GM18505 (cell line): ENCODE measurements at regions not wholly inside any gene's neighbourhood (a gene's known extent, or its start where the extent isn't known, plus 50 kb on each side); places are given as distances from the start of the nearest gene placed in this dataset.

Experiments
- ATAC-seq: cut with Tn5 transposase; IDR thresholded peaks from one replicate; pipeline ENCODE4 v1.9.1; 2021; ENCODE audit not compliant: unreplicated experiment
- POLR2A ChIP-seq: IDR thresholded peaks from 4 replicates; pipeline ENCODE4 v1.6.1; 2011; ENCODE audit warnings: borderline replicate concordance; ENCODE audit not compliant: insufficient read depth, insufficient read length; ENCODE audit errors: extremely low read depth

DNA sequence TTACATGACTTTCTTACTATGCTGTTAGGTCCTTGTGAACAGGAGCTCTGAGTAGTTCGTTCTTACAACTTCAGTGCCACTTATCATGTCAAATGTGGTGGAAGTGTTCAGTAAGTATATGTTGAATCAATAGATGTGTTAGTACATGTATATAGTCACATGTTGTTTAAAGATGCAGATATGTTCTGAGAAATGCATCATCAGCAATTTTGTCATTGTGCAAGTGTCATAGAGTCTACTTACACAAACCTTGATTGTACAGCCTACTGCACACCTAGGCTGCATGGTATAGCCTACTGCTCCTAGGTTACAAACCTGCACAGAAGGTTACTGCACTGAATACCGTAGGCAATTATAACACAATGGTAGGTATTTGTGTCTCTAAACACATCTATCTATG lies 174.8 kb downstream of the GPR37 start:
- ATAC-seq = no peak
- TF ChIP-seq POLR2A = no peak

DNA sequence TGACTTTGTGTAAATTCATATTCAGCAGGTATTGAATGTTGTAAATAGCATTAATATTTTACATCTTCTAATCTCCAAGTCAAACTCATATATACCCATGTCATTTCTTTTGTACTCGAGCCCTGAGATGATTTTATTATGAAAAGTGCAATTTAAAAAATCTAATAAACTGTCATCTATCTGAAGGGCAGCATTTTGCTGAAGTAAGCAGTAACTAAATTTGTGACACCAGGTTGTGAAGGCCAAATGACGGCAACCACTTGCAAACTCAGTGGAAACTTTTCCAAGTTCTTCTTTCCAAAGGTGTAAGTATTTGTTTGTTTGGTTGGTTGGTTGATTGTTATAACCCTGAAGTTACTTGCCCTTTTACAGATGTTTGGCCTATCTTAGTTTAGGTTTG lies 188.3 kb downstream of the GPR37 start:
- no peak for TF ChIP-seq POLR2A
- ATAC-seq = no peak

DNA sequence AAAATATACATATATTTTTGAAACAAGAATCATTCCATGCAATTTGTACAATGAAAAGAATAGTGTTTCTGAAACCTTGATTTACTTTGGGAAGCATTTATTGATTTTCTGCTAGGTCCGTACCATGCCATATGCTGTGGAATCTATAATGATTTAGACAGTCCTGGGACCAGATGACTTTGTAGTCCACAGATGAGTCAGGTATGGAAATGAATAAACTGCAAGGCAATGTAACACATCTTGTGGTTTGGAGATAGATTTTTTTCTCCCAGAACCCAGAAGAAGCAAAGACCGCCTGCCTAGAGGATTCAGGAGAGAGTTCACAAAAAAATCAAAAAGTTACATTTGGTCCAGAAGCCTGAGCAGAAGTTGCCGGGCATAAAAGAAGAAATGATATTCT lies 190.4 kb downstream of the GPR37 start:
- no peak for TF ChIP-seq POLR2A
- ATAC-seq = no peak

DNA sequence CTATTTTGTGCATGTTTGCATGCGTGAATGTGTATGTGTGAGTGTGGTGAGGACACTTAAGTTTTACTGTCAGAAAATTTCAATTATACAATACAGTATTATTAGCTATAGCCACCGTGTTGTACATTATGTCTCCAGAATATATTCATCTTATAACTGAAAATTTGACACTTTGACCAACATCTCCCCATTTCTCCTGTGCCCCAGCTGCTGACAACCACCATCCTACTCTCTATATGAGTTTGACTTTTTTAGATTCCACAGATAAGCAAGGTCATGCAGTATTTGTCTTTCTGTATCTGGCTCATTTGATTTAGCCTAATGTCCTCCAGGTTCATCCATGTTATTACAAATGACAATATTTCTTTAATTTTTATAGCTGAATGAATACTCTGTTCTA lies 195.0 kb downstream of the GPR37 start:
- no peak for TF ChIP-seq POLR2A
- ATAC-seq = no peak

DNA sequence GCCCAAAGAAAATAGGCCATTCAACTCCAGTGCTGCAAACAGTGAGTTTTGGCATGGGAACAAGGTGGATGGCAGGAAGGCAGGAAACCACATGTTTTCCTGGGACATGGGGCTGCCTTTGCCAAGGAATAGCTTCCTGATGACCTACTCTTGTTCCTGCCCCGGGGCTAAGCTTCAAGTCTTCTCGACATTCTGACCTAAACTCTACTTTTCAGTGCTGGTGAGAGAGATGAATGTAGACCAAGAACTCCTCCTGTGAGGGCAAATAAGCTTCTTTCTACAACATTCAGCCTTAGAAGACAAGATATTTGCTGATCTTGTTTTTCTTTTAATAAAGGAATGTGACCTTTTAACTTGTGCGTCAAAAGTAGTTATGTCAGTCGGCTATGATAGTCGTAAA lies 199.0 kb downstream of the GPR37 start:
- no peak for TF ChIP-seq POLR2A
- no peak for ATAC-seq

DNA sequence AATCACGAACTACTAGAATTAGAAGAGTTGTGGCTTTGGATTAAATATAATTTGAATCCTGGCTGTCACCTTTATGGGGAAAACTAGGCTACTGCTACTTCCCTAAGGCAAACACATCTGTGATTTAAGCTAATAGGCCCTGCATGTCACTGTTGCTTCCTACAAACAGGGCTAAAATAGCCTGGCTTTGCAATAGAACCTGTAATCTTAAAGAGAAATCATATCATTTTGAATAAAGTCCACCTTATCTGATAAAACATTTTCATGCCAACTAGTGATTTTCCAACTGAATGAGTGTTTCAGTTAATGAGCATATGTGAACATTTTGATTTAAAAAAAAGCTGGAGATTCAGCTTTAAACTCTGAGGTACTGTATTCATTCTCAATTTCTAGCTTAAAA lies 208.0 kb downstream of the GPR37 start:
- ATAC-seq = no peak
- TF ChIP-seq POLR2A = no peak

DNA sequence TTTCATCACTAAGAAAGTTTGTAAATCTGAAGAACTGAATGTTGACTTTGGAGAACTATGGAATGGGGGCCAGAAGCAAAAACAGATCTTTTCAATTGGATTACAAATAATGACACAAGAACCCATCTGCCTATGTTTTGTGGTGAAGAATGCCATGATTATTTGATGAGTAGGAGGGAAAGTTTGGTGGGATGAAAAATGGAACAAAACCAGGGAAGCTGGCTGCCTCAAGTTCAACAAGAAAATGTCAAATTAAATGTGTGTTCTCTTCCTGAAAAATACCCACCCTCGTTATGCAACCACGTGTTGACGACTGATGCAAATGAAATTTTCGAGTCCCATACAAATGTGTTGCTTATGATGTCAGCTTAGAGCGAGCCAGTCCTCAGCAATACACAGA lies 208.5 kb downstream of the GPR37 start:
- no peak for ATAC-seq
- no peak for TF ChIP-seq POLR2A

DNA sequence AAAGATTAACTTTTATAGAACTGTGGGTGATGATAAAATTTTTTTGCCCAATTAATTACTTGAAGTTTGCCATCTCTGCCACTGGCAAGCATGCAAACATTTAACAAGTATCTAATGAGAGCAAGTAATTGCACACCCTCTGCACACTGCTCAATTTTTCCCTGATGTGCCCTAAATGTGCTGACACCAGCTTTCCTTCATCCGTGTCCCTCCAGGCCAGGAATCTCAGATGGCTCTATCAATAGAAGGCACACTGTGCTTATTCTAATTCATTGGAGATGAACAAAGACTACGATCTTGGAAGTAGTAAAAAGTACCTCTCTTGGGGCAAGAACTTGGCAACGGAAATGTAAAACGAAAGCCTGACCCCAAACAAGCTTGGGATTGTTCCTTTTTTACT lies 212.1 kb downstream of the GPR37 start:
- no peak for ATAC-seq
- TF ChIP-seq POLR2A = no peak

DNA sequence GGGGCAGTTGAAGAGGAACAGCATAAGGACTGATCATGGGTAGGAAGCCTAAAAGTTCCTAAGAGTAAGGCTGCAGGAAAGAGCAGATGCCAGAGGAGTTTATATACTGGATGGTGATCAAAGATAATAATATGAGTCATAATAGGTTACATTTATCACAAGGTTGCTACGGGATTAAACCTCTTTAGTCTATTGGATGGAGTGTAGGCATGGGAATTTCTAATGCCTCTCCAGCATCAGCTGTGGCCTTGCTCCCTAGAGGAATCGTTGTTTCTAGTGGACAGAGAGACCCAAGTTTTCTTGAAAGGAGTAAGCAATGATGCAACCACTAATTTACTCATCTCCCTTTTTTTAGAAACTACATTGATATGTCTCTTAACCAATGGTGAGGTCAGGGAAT lies 213.4 kb downstream of the GPR37 start:
- no peak for TF ChIP-seq POLR2A
- no peak for ATAC-seq

DNA sequence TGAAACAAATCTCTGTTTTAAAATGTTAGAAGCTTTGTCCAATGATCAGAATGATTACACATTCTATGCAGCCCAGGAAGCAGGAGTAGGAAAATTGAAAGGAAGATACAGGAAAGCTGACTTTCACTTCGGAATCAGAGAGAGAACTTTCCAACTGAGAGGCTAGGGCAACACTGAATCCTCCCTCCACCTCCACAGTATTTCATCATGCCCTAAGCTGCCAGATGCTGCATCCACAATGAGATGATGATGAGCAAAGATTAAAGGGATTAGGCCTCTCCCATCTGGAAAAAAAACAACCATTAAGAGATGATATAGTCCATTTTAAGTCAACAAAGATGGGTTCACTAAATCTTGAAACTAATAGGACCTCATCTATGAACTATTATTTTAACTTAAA lies 215.6 kb downstream of the GPR37 start:
- no peak for TF ChIP-seq POLR2A
- ATAC-seq = no peak

DNA sequence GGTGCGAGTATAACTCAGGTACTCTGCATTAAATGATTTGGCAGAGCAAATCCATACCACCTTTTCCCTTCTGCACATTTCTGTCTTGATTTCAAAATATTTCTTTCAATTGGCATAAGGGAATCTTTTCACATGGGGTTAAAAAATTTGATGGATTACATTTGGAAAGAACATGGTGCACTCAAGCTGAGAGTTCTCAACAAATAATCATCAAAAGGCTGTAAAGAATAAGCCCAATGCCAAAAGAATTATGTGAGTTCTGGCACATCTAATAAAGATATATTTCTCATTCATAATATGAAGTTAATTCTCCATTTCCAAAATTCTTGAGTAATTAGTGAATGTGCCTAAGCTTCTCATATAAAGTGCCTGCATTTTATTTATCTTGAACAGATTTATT lies 223.1 kb downstream of the GPR37 start:
- no peak for ATAC-seq
- no peak for TF ChIP-seq POLR2A

DNA sequence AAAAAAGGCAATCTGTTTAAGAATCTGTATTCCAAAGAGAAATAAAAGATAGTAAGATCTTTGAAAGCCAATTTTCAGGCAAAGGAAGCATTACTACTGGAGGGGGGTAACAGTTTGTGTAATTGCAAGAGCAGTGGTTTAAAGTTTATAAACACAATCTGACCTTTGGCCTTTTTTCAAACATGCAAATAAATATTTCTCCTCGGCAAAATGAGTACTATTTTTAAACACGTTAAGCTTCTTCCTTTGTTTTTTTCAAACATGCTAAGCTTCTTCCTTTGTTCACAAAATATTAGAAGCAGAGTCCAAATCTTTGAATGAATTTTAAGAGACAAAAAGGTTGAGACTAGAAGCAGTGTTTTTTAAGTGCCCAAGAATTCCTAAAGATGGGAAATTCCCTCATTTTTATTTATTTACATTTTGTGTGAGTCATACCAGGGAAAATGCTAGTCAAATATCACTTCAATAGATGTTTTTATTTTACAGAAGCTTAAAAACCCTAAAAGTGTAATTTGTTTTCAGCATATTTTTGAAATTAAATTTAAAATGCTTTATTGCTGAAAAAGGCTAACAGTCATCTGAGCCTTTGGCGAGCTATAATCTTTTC lies 229.3 kb downstream of the GPR37 start:
- TF ChIP-seq POLR2A = no peak
- no peak for ATAC-seq

DNA sequence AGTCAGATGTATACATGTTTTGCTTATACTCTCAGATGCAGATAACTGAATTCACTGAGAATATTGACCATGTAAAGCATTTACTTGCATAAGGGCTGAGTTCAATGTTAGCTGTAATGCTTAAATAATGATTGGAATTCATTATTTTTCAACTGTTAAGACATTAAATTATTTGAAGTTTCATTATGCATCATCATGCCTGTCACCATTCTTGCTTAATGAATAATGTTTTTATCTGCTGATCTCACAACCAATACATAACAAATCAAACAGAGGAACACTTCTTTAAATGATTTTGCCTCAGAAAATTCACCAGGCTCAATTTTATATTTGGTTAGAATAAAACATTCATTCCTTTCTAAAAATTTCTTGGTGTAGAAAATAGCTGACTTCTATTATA lies 233.4 kb downstream of the GPR37 start:
- TF ChIP-seq POLR2A = no peak
- no peak for ATAC-seq

DNA sequence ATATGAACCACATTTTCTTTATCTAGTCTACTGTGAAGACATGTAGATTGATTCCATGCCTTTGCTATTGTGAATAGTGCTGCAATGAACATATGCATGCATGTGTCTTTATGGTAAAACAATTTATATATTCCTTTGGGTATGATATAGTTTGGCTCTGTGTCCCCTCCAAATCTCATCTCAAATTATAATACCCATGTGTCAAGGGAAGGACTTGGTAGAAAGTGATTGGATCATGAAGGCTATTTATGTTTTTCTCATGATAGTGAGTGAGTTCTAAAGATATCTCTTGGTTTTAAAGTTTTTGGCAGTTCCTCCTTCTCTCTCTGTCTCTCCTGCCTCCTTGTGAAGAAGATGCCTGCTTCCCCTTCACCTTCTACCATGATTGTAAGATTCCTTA lies 248.7 kb downstream of the GPR37 start:
- TF ChIP-seq POLR2A = no peak
- ATAC-seq = no peak
